GM21360 (cell line): ENCODE measurements at regions not wholly inside any gene's neighbourhood (a gene's known extent, or its start where the extent isn't known, plus 50 kb on each side); places are given as distances from the start of the nearest gene placed in this dataset.

Experiments used
- ATAC-seq: cut with Tn5 transposase; IDR thresholded peaks from one replicate; pipeline ENCODE4 v1.9.1; 2021; ENCODE audit warnings: mild to moderate bottlenecking, moderate library complexity; ENCODE audit not compliant: unreplicated experiment

- ATAC-seq: no peak
These were observed 310.9 kb downstream of the MATN1 start for GRCh38 chr1:30412241-30413110.

- no peak for ATAC-seq
These were observed 312.2 kb downstream of the MATN1 start for GRCh38 chr1:30411206-30411605.

DNA sequence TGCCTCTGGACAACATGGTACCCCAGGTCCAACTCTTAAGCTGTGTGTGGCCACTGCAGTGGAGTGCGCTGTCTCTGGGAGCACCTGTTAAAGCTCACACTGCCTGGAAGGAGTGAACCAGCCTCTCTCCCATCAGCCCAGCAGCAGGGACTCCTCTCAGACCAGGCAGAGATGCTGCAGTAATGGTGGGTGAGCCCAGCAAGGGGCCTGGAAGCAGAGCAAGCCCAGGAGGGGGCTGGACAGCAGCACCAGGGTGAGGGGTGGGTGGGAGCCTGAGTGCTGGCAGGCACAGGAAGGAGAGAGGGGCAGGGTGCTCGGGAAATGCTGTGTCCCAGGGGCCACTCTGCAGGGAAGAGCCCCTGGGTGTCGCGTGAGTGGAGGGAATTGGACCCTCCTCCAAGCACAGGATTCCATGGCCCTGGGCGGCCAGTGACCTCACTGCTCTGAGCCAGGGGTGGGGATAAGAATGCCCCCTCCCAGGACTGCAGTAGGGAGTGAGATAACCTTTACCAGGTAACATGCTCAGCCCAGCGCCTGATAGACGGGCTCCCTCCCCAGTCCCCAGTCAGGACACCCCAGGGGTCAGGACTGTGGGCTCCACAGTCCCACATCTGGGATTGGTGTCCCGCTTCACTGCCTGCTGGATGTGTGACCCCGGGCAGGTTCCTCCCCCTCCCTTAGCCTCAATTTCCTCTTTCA, 313.1 kb downstream of the MATN1 start:
- ATAC-seq: no peak

GRCh38 chr1:30409476-30410152, 313.8 kb downstream of the MATN1 start:
- ATAC-seq: no peak

GRCh38 chr1:30407865-30408580, 315.4 kb downstream of the MATN1 start:
- ATAC-seq: no peak

DNA sequence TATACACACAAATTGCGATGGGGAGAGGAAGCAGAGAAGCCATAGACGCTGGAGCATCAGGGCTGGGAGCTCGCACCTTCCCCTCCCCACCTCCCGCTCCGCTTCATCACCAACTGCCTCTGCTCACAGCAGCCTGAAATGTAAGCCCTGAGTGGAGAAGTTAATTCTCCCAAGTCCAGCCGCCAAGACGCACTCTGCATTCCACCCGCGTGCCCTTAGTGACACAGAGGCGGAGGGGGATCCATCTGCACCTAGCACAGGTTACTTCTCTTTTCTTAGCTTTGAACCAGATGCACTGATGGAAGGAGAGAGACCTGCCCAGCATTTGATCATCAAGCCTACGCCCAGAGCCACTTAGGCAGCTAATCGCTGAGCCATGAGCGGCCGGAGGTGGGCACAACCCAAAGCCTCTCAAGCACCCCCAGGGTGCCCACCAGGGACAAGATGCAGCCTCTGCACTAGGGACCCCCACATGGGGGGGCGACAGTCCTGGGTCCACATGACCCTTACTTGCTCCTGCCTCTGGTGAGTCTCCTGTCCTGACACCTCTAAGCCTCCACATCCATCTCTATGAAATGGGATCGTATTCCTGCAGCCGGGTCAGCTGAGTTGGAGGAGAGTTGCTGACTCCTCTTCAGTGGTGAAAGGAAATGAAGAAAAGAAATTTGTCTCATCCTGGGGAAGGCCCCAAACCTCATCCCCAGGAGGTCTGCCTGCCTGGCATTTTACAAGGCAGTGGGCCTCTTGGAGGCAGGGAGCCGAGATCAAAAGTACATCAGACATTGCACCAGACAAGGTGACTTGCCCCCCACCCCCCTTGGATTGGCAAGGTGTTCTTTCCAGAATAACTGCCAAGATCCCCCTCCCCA, 316.2 kb downstream of the MATN1 start:
- no peak for ATAC-seq

DNA sequence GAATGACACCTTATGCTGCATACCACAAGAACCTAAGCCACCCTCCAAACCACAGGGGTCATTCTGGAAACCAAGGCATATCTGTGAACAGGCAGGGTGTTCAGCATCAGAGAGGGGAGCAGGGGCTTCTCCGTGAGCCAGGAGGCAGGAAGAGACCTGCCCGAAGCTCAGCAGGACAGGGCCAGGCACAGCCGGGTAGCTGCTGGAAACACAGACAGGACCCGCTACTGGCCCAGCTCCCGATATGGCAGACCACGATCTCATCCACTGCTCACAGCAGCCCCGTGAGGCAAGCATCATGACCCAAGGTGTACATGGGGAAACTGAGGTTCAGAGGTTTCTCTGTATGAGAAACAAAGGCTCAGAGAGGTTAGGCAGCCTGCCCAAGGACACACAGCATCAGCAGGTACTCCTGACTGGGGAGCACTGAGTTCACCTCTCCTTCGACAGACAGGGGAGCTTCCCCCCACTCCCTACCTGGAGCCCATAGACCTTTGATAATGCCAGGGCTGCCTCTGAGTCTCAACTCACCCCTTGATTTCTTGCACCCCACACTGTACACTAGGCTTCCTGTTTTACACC, 317.7 kb downstream of the MATN1 start:
- ATAC-seq: no peak

- ATAC-seq: no peak
These were observed 318.3 kb downstream of the MATN1 start for GRCh38 chr1:30405081-30405480.

GRCh38 chr1:30404341-30404740, 319.0 kb downstream of the MATN1 start:
- no peak for ATAC-seq

GRCh38 chr1:30403726-30404125, 319.7 kb downstream of the MATN1 start:
- ATAC-seq: no peak

- no peak for ATAC-seq
These were observed 320.2 kb downstream of the MATN1 start for GRCh38 chr1:30403061-30403645.

DNA sequence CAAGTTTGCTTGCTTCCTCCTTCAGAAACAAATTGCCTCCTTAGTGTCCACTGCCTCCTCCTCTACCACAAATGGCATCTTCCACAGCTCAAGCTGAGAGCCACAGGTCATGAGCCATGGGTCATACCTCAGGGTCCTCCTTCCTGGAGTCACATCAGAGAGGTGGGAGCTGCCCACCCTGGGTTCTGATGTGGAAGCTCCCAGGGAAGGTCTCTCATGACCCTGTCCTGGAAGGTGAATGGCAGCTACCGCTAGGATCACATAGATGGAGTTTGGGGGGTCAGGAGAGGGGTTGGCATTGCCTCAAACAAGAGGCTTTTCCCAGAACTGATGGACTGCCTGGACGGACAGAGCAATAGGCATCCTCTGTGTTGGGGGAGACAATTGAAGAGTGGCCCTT, 321.4 kb downstream of the MATN1 start:
- ATAC-seq: no peak

DNA sequence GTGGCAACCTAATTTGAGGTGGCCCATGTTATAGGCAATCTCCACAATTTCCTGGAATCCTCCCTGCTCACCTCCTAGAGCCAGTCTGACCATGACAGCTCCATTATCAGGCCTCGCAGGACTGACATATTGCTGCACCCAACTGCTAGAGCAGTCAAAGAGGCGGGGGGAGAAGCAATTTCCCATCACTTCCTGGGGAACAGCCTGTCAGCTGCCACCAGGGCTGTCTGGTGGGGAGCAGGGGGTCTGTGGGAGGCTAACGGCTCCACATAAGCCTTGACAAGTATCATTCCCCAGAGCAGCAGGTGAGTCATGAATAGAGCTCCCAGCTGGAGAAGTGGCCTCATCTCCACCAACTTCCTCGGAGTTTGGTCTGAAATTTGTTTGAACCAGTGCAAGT, 322.9 kb downstream of the MATN1 start:
- ATAC-seq: no peak

DNA sequence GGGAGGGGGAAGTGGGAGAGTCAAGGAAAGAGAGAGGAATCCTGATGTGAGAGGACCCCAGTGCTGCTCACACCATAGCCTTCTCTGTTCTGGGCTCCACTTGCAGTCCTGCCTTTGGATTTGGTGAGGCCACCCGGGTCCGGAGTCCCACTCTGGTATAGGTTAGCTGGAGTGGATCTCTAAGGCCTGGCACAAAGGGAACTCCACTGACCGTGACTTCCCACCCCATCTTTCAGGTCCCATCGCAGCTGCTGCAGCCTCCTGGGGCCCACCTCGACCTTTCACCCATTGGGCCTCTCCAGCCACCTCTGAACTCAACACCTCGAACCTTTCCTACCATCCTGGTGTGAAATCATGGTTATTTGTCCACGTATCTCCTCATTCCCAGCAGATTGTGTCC, 324.4 kb downstream of the MATN1 start:
- ATAC-seq: no peak

DNA sequence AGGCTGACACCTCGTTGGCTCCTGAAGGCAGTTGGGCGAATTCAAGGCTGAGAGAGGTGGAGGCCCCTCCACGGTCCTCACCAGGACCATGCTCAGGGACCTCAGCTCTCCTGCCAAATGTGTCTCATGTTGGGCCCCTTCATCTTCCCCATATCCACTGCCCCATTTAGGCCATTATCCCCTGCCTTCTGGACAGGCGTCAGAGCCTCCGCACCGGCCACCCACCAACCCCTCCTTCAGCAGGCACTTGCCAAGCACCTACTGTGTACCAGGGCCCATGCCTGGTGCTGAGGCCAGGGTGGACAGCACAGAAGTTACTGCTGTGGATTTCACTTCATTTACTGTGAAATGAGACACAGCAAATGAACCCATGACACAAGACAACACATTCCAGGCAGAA, 325.8 kb downstream of the MATN1 start:
- ATAC-seq: no peak

DNA sequence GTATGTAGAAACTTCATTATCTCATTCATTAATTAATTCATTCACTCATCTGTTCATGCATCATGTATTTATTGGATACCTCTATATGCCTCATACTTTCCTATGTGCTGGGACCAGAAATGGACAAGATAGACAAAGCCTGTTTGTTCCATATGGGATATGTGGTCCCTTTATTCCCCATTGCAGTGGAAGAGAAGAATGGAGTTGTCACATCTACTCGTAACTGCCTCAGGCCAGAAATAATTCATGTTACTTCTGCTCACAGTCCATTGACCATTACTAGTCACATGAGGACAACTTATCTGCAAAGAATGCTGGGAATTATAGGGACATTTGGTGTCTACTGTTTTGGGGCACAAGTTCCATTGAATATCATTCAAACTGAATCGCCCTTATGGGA, 327.8 kb downstream of the MATN1 start:
- ATAC-seq: no peak

DNA sequence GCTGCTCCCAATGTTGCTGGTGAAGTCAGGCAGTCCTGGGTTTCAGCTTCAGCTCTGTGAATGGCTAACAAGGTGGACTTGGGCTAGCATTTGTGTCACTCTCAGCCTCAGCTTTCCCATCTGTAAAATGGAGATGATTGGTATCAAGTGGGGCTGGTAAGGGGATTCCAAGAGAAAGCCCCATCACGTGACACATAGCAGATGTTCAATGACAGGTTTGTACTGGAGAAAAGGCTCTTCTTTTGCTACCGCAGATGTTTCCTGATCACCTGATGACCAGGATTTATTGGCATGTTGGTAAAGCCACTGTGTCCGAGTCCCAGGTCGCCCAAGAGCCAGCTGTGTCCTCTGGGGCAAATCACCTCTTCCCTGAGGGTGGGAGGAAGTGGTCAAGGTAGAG, 335.0 kb downstream of the MATN1 start:
- no peak for ATAC-seq

DNA sequence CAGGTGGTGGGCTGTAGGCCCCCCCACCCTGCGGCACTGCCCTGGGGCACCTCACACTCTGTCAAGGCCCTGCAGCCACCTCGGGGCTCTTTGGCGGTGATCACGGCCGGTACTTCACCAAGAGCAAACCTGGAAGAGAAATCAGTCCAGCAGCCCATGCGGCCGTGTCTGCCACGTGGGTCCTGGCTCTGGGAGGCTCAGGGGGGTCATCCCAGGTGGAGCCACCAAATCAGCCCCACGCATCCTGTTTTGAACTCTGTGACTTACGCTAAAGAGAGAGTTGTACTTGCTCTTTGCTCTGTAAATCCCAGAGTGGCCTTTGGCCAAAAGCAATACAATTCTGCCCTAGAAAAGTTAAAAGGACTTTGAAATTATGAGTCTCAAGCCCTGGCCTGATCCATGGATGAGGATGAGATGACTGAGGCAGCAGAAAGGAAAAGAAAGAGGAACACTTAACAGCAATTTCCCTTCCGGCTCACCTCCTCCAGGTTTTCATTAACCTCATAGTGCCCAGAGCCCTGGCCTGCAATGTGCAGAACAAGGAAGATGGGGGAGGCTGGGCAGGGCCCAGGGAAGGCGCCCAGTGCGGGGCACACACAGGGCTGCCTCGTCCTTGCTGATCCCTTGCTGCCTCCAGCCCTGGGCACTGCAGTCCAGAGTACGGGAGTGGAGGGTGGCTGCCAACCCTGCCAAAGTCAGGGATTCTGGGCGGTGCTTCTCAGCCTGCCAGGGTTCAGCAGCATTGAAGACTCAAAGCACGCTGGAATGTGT, 337.0 kb downstream of the MATN1 start:
- ATAC-seq: no peak
